ENCODE measurements at regions not wholly inside any gene's neighbourhood (a gene's known extent, or its start where the extent isn't known, plus 50 kb on each side); places are given as distances from the start of the nearest gene placed in this dataset.

DNA sequence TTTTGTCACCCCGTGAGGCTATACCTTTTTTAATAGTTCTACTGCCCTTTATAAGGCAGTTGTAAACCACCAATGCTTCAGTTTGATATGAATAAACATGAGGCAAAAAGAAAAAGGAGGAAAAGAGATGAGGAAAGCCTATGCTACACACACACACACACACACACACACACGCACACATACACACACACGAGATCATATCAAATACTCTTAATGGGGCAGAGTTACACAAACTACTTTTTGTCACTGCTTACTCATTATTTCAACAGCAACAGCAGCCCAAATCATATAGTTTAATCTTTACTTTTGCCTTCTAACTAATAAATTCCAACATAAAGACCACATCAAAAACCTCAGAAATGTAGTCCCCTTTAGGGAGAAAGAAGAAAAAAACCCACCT, 116.8 kb upstream of the PAM start:
- in situ Hi-C loops (cut with MboI) = no loop called here
- Histone ChIP-seq H4K20me1 (ENCODE audit: control insufficient read depth, insufficient read depth) (no peaks in the 10 kb centered on the region), H3K79me2 (ENCODE audit: control insufficient read depth, insufficient read depth, low read length) (no peaks in the 10 kb centered on the region), H3K27me3 (replicated peaks in 1 of 2; ENCODE audit: control insufficient read depth in 2 of 2, insufficient read depth in 2 of 2, low read length in 1 of 2) (no peaks in the 10 kb centered on the region), H3K9ac (ENCODE audit: control insufficient read depth, insufficient read depth, low read length) (no peak overlapping the region), H3K4me2 (ENCODE audit: control insufficient read depth, insufficient read depth) (no peak overlapping the region), H3K9me3 (replicated peaks; ENCODE audit: control insufficient read depth, insufficient read depth, low read length) (no peaks in the 10 kb centered on the region), H2AFZ (ENCODE audit: control insufficient read depth, low read depth, low read length) (no peak overlapping the region), H3K27ac (ENCODE audit: control insufficient read depth, insufficient read depth) (no peak overlapping the region), H3K4me3 (no peak overlapping the region), H3K36me3 (ENCODE audit: control insufficient read depth in 2 of 2, insufficient read depth in 2 of 2, low read length in 1 of 2) (no peaks in the 10 kb centered on the region), H3K4me1 (ENCODE audit: control insufficient read depth, insufficient read depth, low read length) (no peaks in the 10 kb centered on the region)
- FAIRE-seq (no peak), ATAC-seq (no peak), DNase-seq (ENCODE audit: low read depth, low spot score) (no peak)
- ChIA-PET CTCF (no interaction called here), SMC1A (ENCODE audit: uncharacterized antibody, unreplicated experiment) (no interaction called here), RAD21 (ENCODE audit: unreplicated experiment) (no interaction called here), POLR2A (no interaction called here)
- no TSS peak for BruUV-seq (replicated peaks)
- TF ChIP-seq SP1 (IDR thresholded peaks at IDR 0.05; ENCODE audit: low read depth, low read length) (no peak), BACH1 (IDR thresholded peaks at IDR 0.05; ENCODE audit: borderline replicate concordance) (no peak), STAT1 (conservative IDR thresholded peaks at IDR 0.05) (no peak), CHD1 (IDR thresholded peaks at IDR 0.05; ENCODE audit: low read depth, low read length) (no peak), RAD51 (IDR thresholded peaks at IDR 0.05) (no peak), KLF5 (IDR thresholded peaks at IDR 0.05; ENCODE audit: partially characterized antibody) (no peak)
- intact Hi-C loops (cut with micrococcal nuclease; ENCODE audit: unreplicated experiment) = no loop called here
- 21% methylated on average over 3 of the region's 3 CpGs for WGBS (ENCODE audit: insufficient coverage, insufficient replicate concordance, low lambda C conversion rate, missing lambda C conversion rate)

- no TSS peak for BruUV-seq (replicated peaks)
- H3K79me2 ChIP-seq (ENCODE audit: control insufficient read depth, insufficient read depth, low read length) = no peaks in the 10 kb centered on the region
- no peaks in the 10 kb centered on the region for H4K20me1 ChIP-seq (ENCODE audit: control insufficient read depth, insufficient read depth)
- H2AFZ ChIP-seq (ENCODE audit: control insufficient read depth, low read depth, low read length) = no peak overlapping the region
- ChIA-PET CTCF (no interaction called here), POLR2A (no interaction called here), RAD21 (ENCODE audit: unreplicated experiment) (no interaction called here), SMC1A (ENCODE audit: uncharacterized antibody, unreplicated experiment) (no interaction called here)
- intact Hi-C loops (cut with micrococcal nuclease; ENCODE audit: unreplicated experiment) (no loop called here), in situ Hi-C loops (cut with MboI) (no loop called here)
- 25% methylated on average over 2 of the region's 2 CpGs for WGBS (ENCODE audit: insufficient coverage, insufficient replicate concordance, low lambda C conversion rate, missing lambda C conversion rate)
- no peak overlapping the region for H3K27ac ChIP-seq (ENCODE audit: control insufficient read depth, insufficient read depth)
- no peak for FAIRE-seq
- H3K9ac ChIP-seq (ENCODE audit: control insufficient read depth, insufficient read depth, low read length) = no peak overlapping the region
- ATAC-seq = no peak
- H3K4me3 ChIP-seq = no peak overlapping the region
- H3K27me3 ChIP-seq (replicated peaks in 1 of 2; ENCODE audit: control insufficient read depth in 2 of 2, insufficient read depth in 2 of 2, low read length in 1 of 2) = no peaks in the 10 kb centered on the region
- no peaks in the 10 kb centered on the region for H3K4me1 ChIP-seq (ENCODE audit: control insufficient read depth, insufficient read depth, low read length)
- H3K4me2 ChIP-seq (ENCODE audit: control insufficient read depth, insufficient read depth) = no peak overlapping the region
- no peaks in the 10 kb centered on the region for H3K36me3 ChIP-seq (ENCODE audit: control insufficient read depth in 2 of 2, insufficient read depth in 2 of 2, low read length in 1 of 2)
- H3K9me3 ChIP-seq (replicated peaks; ENCODE audit: control insufficient read depth, insufficient read depth, low read length) = no peaks in the 10 kb centered on the region
- no peak for DNase-seq (ENCODE audit: low read depth, low spot score)
- no peak for TF ChIP-seq BCL3 (IDR thresholded peaks at IDR 0.05; ENCODE audit: borderline replicate concordance, insufficient read depth, low read depth, low read length, poor library complexity, severe bottlenecking)
- no peak for TF ChIP-seq RUNX3 (IDR thresholded peaks at IDR 0.05; ENCODE audit: low read length)
- no peak for TF ChIP-seq ZNF207 (IDR thresholded peaks at IDR 0.05; ENCODE audit: borderline replicate concordance)
- TF ChIP-seq, protein P1, sequence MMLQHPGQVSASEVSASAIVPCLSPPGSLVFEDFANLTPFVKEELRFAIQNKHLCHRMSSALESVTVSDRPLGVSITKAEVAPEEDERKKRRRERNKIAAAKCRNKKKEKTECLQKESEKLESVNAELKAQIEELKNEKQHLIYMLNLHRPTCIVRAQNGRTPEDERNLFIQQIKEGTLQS (IDR thresholded peaks at IDR 0.05; ENCODE audit: borderline replicate concordance, extremely low read depth, low read depth, low read length) = no peak
- TF ChIP-seq HCFC1 (IDR thresholded peaks at IDR 0.05; ENCODE audit: low read length) = no peak
- no peak for TF ChIP-seq ZBED1 (IDR thresholded peaks at IDR 0.05; ENCODE audit: borderline replicate concordance)
- TF ChIP-seq ZNF274 (IDR thresholded peaks at IDR 0.05; ENCODE audit: insufficient read depth, insufficient read length) = no peak
- no peak for TF ChIP-seq BCL11A (IDR thresholded peaks at IDR 0.05; ENCODE audit: low read depth, low read length)
- TF ChIP-seq, protein P2, sequence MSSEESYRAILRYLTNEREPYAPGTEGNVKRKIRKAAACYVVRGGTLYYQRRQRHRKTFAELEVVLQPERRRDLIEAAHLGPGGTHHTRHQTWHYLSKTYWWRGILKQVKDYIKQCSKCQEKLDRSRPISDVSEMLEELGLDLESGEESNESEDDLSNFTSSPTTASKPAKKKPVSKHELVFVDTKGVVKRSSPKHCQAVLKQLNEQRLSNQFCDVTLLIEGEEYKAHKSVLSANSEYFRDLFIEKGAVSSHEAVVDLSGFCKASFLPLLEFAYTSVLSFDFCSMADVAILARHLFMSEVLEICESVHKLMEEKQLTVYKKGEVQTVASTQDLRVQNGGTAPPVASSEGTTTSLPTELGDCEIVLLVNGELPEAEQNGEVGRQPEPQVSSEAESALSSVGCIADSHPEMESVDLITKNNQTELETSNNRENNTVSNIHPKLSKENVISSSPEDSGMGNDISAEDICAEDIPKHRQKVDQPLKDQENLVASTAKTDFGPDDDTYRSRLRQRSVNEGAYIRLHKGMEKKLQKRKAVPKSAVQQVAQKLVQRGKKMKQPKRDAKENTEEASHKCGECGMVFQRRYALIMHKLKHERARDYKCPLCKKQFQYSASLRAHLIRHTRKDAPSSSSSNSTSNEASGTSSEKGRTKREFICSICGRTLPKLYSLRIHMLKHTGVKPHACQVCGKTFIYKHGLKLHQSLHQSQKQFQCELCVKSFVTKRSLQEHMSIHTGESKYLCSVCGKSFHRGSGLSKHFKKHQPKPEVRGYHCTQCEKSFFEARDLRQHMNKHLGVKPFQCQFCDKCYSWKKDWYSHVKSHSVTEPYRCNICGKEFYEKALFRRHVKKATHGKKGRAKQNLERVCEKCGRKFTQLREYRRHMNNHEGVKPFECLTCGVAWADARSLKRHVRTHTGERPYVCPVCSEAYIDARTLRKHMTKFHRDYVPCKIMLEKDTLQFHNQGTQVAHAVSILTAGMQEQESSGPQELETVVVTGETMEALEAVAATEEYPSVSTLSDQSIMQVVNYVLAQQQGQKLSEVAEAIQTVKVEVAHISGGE (CRISPR knock-in tag; IDR thresholded peaks at IDR 0.05) = no peak
Measured at GRCh38 chr5:102638912-102639652, 116.0 kb upstream of the PAM start.

Data from GM12878 (cell line).